ENCODE measurements at regions not wholly inside any gene's neighbourhood (a gene's known extent, or its start where the extent isn't known, plus 50 kb on each side); places are given as distances from the start of the nearest gene placed in this dataset.

DNA sequence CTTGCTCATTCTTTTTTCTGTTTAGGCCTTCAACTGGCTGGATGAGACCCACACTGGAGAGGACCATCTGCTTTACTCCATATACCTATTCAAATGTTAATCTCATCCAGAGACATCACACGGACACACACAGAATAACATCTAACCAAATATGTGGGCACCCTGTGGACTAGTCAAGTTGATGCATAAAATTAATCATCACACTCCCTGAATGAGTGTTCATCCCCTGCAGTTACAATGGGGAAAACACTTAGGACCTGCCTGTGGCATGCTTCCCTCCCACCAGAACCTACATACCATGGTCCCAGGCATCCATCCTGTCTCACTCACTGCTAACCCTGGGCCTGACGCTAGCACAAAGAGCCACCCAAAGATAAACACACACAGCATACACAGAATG lies 112.8 kb upstream of the TEX51 start:
- H3K4me1 ChIP-seq (ENCODE audit: insufficient read depth, low read length) = no peaks in the 10 kb centered on the region
- H3K36me3 ChIP-seq (ENCODE audit: insufficient read depth, low read length) = no peaks in the 10 kb centered on the region
- H3K27ac Mint-ChIP-seq = no peak overlapping the region
- H3K4me1 Mint-ChIP-seq (ENCODE audit: low read depth) = no peaks in the 10 kb centered on the region
- no peaks in the 10 kb centered on the region for H3K9me3 ChIP-seq (ENCODE audit: control insufficient read depth in 1 of 2, insufficient read depth in 1 of 2, low read length in 2 of 2)
- no peak overlapping the region for H3K4me3 ChIP-seq (ENCODE audit: low read length)
- no peaks in the 10 kb centered on the region for H3K36me3 Mint-ChIP-seq (ENCODE audit: low read depth)
- ChIA-PET POLR2A (no interaction called here), CTCF (no interaction called here)
- peaks cover 5% of the 10 kb centered on the region for H3K27me3 Mint-ChIP-seq
- intact Hi-C loops (cut with DNase I, micrococcal nuclease) = no loop called here
- no peak overlapping the region for H3K4me3 Mint-ChIP-seq
- no peak overlapping the region for H3K27ac ChIP-seq (ENCODE audit: low read depth in 1 of 2, low read length in 2 of 2)
- TF ChIP-seq, protein P1, sequence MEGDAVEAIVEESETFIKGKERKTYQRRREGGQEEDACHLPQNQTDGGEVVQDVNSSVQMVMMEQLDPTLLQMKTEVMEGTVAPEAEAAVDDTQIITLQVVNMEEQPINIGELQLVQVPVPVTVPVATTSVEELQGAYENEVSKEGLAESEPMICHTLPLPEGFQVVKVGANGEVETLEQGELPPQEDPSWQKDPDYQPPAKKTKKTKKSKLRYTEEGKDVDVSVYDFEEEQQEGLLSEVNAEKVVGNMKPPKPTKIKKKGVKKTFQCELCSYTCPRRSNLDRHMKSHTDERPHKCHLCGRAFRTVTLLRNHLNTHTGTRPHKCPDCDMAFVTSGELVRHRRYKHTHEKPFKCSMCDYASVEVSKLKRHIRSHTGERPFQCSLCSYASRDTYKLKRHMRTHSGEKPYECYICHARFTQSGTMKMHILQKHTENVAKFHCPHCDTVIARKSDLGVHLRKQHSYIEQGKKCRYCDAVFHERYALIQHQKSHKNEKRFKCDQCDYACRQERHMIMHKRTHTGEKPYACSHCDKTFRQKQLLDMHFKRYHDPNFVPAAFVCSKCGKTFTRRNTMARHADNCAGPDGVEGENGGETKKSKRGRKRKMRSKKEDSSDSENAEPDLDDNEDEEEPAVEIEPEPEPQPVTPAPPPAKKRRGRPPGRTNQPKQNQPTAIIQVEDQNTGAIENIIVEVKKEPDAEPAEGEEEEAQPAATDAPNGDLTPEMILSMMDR (IDR thresholded peaks at IDR 0.05) = no peak
- H3K9me3 Mint-ChIP-seq = no peaks in the 10 kb centered on the region
- DNase-seq (no peak), ATAC-seq (ENCODE audit: poor library complexity) (no peak)
- H3K27me3 ChIP-seq (ENCODE audit: control insufficient read depth in 1 of 2, insufficient read depth in 2 of 2, low read length in 2 of 2) = peaks cover 0 to 3% of the 10 kb centered on the region in 2 experiments

DNA sequence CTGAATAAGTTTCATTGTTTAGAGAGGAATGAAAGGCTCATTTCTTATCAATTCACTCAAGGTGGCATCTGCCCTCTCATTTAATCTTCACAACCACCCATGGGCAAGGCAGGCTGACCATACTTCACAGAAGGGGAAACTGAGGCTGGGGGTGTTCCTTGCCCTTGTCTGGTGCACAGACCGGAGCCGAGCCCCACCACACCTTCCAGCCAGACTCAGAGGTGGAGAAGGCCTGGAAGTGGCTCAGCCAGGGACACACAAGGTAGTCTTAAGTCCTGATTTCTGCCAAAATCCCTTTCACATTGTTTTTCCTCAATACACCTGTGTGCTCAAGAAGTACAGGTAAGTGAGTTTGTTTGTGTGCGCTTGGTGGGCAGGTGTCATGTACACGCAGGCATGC lies 111.9 kb upstream of the TEX51 start:
- ChIA-PET POLR2A (no interaction called here), CTCF (no interaction called here)
- no peaks in the 10 kb centered on the region for H3K9me3 Mint-ChIP-seq
- no peaks in the 10 kb centered on the region for H3K36me3 Mint-ChIP-seq (ENCODE audit: low read depth)
- peaks cover 0 to 3% of the 10 kb centered on the region in 2 experiments for H3K27me3 ChIP-seq (ENCODE audit: control insufficient read depth in 1 of 2, insufficient read depth in 2 of 2, low read length in 2 of 2)
- no peak overlapping the region for H3K27ac ChIP-seq (ENCODE audit: low read depth in 1 of 2, low read length in 2 of 2)
- no peaks in the 10 kb centered on the region for H3K4me1 Mint-ChIP-seq (ENCODE audit: low read depth)
- no peaks in the 10 kb centered on the region for H3K36me3 ChIP-seq (ENCODE audit: insufficient read depth, low read length)
- peaks cover 12% of the 10 kb centered on the region for H3K27me3 Mint-ChIP-seq
- no peak for ATAC-seq (ENCODE audit: poor library complexity)
- TF ChIP-seq, protein P1 (IDR thresholded peaks at IDR 0.05) = no peak
- no peaks in the 10 kb centered on the region for H3K9me3 ChIP-seq (ENCODE audit: control insufficient read depth in 1 of 2, insufficient read depth in 1 of 2, low read length in 2 of 2)
- DNase-seq = no peak
- no peak overlapping the region for H3K4me3 Mint-ChIP-seq
- no peaks in the 10 kb centered on the region for H3K4me1 ChIP-seq (ENCODE audit: insufficient read depth, low read length)
- no peak overlapping the region for H3K4me3 ChIP-seq (ENCODE audit: low read length)
- no peak overlapping the region for H3K27ac Mint-ChIP-seq
- intact Hi-C loops (cut with DNase I, micrococcal nuclease) = no loop called here

DNA sequence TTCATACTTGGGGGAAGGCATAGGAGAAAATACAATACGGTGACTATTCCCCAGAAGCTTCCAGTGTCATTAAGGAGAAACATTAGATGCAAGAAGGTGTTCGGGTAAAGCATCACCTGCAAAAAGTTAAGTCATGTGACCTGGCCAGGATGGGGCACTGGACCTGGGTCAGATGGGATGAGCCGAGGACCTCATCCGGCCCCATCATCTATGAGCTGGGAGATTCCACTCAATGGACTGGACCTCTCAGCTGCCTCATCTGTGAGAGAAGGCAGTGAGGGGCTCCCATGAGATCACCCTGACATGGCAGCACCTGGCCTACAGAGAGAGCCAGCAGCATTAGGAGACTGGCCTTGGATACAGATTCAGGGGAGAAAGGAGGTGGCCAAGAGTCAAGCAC lies 111.4 kb upstream of the TEX51 start:
- TF ChIP-seq, protein P1 (IDR thresholded peaks at IDR 0.05) = no peak
- Mint-ChIP-seq H3K27ac (no peak overlapping the region), H3K9me3 (no peaks in the 10 kb centered on the region), H3K27me3 (peaks cover 13% of the 10 kb centered on the region), H3K4me3 (no peak overlapping the region), H3K4me1 (ENCODE audit: low read depth) (no peaks in the 10 kb centered on the region), H3K36me3 (ENCODE audit: low read depth) (no peaks in the 10 kb centered on the region)
- Histone ChIP-seq H3K27me3 (ENCODE audit: control insufficient read depth in 1 of 2, insufficient read depth in 2 of 2, low read length in 2 of 2) (peaks cover 0 to under 1% of the 10 kb centered on the region in 2 experiments), H3K9me3 (ENCODE audit: control insufficient read depth in 1 of 2, insufficient read depth in 1 of 2, low read length in 2 of 2) (no peaks in the 10 kb centered on the region), H3K4me3 (ENCODE audit: low read length) (no peak overlapping the region), H3K36me3 (ENCODE audit: insufficient read depth, low read length) (no peaks in the 10 kb centered on the region), H3K27ac (ENCODE audit: low read depth in 1 of 2, low read length in 2 of 2) (no peak overlapping the region), H3K4me1 (ENCODE audit: insufficient read depth, low read length) (no peaks in the 10 kb centered on the region)
- intact Hi-C loops (cut with DNase I, micrococcal nuclease) = no loop called here
- ATAC-seq (ENCODE audit: poor library complexity) = no peak
- POLR2A ChIA-PET = no interaction called here
- DNase-seq = no peak
- CTCF ChIA-PET = no interaction called here
